ENCODE measurements at regions not wholly inside any gene's neighbourhood (a gene's known extent, or its start where the extent isn't known, plus 50 kb on each side); places are given as distances from the start of the nearest gene placed in this dataset.

- POLR2A ChIA-PET: interaction anchor here (0.7 kb wide), 1 partner anchor 523 kb away, joined by 3 read pairs; no protein-coding TSS in a partner anchor
- Histone ChIP-seq H3K36me3 (ENCODE audit: control insufficient read depth in 4 of 4, insufficient read depth in 4 of 4, low read length in 3 of 4) (no peaks in the 10 kb centered on the region), H3K27me3 (replicated peaks in 2 of 5; ENCODE audit: control insufficient read depth in 4 of 5, insufficient read depth in 5 of 5, low read length in 4 of 5) (no peaks in the 10 kb centered on the region), H3K9me3 (ENCODE audit: control extremely low read depth in 1 of 5, control insufficient read depth in 4 of 5, insufficient read depth in 2 of 5, low read depth in 1 of 5, low read length in 4 of 5) (no peaks in the 10 kb centered on the region), H3K27ac (ENCODE audit: insufficient read depth in 1 of 2, low read depth in 1 of 2, low read length in 2 of 2, poor library complexity in 1 of 2, severe bottlenecking in 2 of 2) (no peak overlapping the region), H3K4me3 (ENCODE audit: control insufficient read depth in 1 of 7, extremely low read depth in 1 of 7, insufficient read depth in 4 of 7, low read depth in 2 of 7, low read length in 6 of 7) (no peak overlapping the region), H3K4me1 (ENCODE audit: control extremely low read depth in 1 of 4, control insufficient read depth in 4 of 4, insufficient read depth in 4 of 4, low read length in 3 of 4) (peaks cover 0 to 5% (median 2%) of the 10 kb centered on the region in 4 experiments)
- CTCF ChIA-PET: no interaction called here
- no peak for DNase-seq
These were observed 50.8 kb upstream of the SLC39A10 start for GRCh38 chr2:195606179-195606578.

DNA sequence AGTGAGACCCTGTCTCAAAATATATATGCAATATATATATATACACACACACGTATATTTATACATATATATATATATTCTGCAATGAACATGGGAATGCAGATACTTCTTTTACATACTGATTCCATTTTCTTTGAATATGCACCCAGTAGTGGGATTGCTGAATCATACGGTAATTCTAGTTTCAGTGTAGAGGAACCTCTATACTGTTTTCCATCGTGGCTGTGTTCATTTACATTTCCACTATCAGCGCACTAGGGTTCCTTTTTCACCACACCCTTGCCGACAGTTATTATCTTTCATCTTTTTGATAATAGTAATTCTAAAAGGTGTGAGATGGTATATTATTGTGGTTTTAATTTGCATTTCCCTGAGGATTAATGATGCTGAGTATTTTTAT lies 52.3 kb upstream of the SLC39A10 start:
- Histone ChIP-seq H3K27me3 (replicated peaks in 2 of 5; ENCODE audit: control insufficient read depth in 4 of 5, insufficient read depth in 5 of 5, low read length in 4 of 5) (no peaks in the 10 kb centered on the region), H3K4me3 (ENCODE audit: control insufficient read depth in 1 of 7, extremely low read depth in 1 of 7, insufficient read depth in 4 of 7, low read depth in 2 of 7, low read length in 6 of 7) (no peak overlapping the region), H3K4me1 (ENCODE audit: control extremely low read depth in 1 of 4, control insufficient read depth in 4 of 4, insufficient read depth in 4 of 4, low read length in 3 of 4) (peaks cover 0 to 6% (median 4%) of the 10 kb centered on the region in 4 experiments), H3K9me3 (ENCODE audit: control extremely low read depth in 1 of 5, control insufficient read depth in 4 of 5, insufficient read depth in 2 of 5, low read depth in 1 of 5, low read length in 4 of 5) (no peaks in the 10 kb centered on the region), H3K36me3 (ENCODE audit: control insufficient read depth in 4 of 4, insufficient read depth in 4 of 4, low read length in 3 of 4) (no peaks in the 10 kb centered on the region), H3K27ac (ENCODE audit: insufficient read depth in 1 of 2, low read depth in 1 of 2, low read length in 2 of 2, poor library complexity in 1 of 2, severe bottlenecking in 2 of 2) (no peak overlapping the region)
- WGBS (ENCODE audit: insufficient coverage): no CpG with 5 or more reads among the region's 5 CpGs
- DNase-seq: no peak
- ChIA-PET CTCF (no interaction called here), POLR2A (no interaction called here)

DNA sequence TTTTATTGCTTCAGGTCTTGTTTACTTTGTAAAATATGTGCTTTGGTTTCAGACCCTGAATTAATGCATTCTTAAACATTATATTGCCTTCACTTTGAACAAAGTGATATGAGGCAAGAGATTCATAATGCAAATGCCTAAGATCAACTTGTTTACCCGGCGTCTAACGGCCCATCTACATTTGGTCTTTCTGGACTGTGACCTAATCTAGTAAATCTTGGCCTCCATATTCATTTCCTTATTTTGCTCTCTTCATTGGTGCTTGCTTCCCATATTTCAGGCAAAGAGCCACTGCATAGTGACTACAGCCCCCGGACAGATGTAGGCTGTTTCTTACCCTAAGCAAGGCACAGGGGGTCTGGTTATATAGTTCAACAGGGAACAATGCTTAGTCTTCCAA lies 53.0 kb upstream of the SLC39A10 start:
- WGBS (ENCODE audit: insufficient coverage): 89% methylated on average over 4 of the region's 4 CpGs
- CTCF ChIA-PET: no interaction called here
- POLR2A ChIA-PET: no interaction called here

GRCh38 chr2:195603408-195603807 lies 53.6 kb upstream of the SLC39A10 start:
- Histone ChIP-seq H3K4me3 (ENCODE audit: control insufficient read depth in 1 of 7, extremely low read depth in 1 of 7, insufficient read depth in 4 of 7, low read depth in 2 of 7, low read length in 6 of 7) (no peak overlapping the region), H3K27me3 (replicated peaks in 2 of 5; ENCODE audit: control insufficient read depth in 4 of 5, insufficient read depth in 5 of 5, low read length in 4 of 5) (no peaks in the 10 kb centered on the region), H3K27ac (ENCODE audit: insufficient read depth in 1 of 2, low read depth in 1 of 2, low read length in 2 of 2, poor library complexity in 1 of 2, severe bottlenecking in 2 of 2) (no peak overlapping the region), H3K4me1 (ENCODE audit: control extremely low read depth in 1 of 4, control insufficient read depth in 4 of 4, insufficient read depth in 4 of 4, low read length in 3 of 4) (peaks cover 0 to 6% (median 4%) of the 10 kb centered on the region in 4 experiments), H3K9me3 (ENCODE audit: control extremely low read depth in 1 of 5, control insufficient read depth in 4 of 5, insufficient read depth in 2 of 5, low read depth in 1 of 5, low read length in 4 of 5) (no peaks in the 10 kb centered on the region), H3K36me3 (ENCODE audit: control insufficient read depth in 4 of 4, insufficient read depth in 4 of 4, low read length in 3 of 4) (no peaks in the 10 kb centered on the region)
- 89% methylated on average over 3 of the region's 4 CpGs for WGBS (ENCODE audit: insufficient coverage)
- DNase-seq: no peak
- CTCF ChIA-PET: interaction anchor here (1.2 kb wide), 1 partner anchor 14 kb away, joined by 4 read pairs; no protein-coding TSS in a partner anchor
- POLR2A ChIA-PET: no interaction called here

More for the DNA sequence above, 53.0 kb upstream of the SLC39A10 start:
- Histone ChIP-seq H3K36me3 (ENCODE audit: control insufficient read depth in 4 of 4, insufficient read depth in 4 of 4, low read length in 3 of 4) (no peaks in the 10 kb centered on the region), H3K27ac (ENCODE audit: insufficient read depth in 1 of 2, low read depth in 1 of 2, low read length in 2 of 2, poor library complexity in 1 of 2, severe bottlenecking in 2 of 2) (no peak overlapping the region), H3K27me3 (replicated peaks in 2 of 5; ENCODE audit: control insufficient read depth in 4 of 5, insufficient read depth in 5 of 5, low read length in 4 of 5) (no peaks in the 10 kb centered on the region), H3K9me3 (ENCODE audit: control extremely low read depth in 1 of 5, control insufficient read depth in 4 of 5, insufficient read depth in 2 of 5, low read depth in 1 of 5, low read length in 4 of 5) (no peaks in the 10 kb centered on the region), H3K4me3 (ENCODE audit: control insufficient read depth in 1 of 7, extremely low read depth in 1 of 7, insufficient read depth in 4 of 7, low read depth in 2 of 7, low read length in 6 of 7) (no peak overlapping the region), H3K4me1 (ENCODE audit: control extremely low read depth in 1 of 4, control insufficient read depth in 4 of 4, insufficient read depth in 4 of 4, low read length in 3 of 4) (peaks cover 0 to 6% (median 4%) of the 10 kb centered on the region in 4 experiments)
- no peak for DNase-seq

DNA sequence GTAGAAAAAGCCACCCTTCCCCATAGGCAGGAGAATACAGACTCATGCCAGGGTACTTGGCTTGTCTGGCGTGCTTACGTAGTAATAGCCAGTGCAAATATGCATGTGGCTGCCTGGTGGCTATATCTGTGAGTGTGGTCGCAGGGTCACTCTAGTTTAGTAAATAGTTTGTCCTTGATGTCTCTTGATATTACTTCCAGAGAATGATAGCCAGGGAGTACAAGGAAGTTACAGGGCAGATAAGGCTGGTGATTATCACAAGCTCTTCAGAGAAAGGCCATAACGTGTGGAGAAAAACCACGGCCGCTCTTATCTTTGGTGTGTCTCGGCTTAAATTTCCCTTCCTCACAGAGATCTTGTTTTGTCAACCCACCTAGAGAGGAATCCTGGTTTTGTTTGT lies 54.3 kb upstream of the SLC39A10 start:
- Histone ChIP-seq H3K27ac (ENCODE audit: insufficient read depth in 1 of 2, low read depth in 1 of 2, low read length in 2 of 2, poor library complexity in 1 of 2, severe bottlenecking in 2 of 2) (no peak overlapping the region), H3K9me3 (ENCODE audit: control extremely low read depth in 1 of 5, control insufficient read depth in 4 of 5, insufficient read depth in 2 of 5, low read depth in 1 of 5, low read length in 4 of 5) (no peaks in the 10 kb centered on the region), H3K36me3 (ENCODE audit: control insufficient read depth in 4 of 4, insufficient read depth in 4 of 4, low read length in 3 of 4) (no peaks in the 10 kb centered on the region), H3K4me1 (ENCODE audit: control extremely low read depth in 1 of 4, control insufficient read depth in 4 of 4, insufficient read depth in 4 of 4, low read length in 3 of 4) (peaks cover 0 to 6% (median 4%) of the 10 kb centered on the region in 4 experiments), H3K27me3 (replicated peaks in 2 of 5; ENCODE audit: control insufficient read depth in 4 of 5, insufficient read depth in 5 of 5, low read length in 4 of 5) (no peaks in the 10 kb centered on the region), H3K4me3 (ENCODE audit: control insufficient read depth in 1 of 7, extremely low read depth in 1 of 7, insufficient read depth in 4 of 7, low read depth in 2 of 7, low read length in 6 of 7) (no peak overlapping the region)
- WGBS (ENCODE audit: insufficient coverage): 79% methylated on average over 3 of the region's 7 CpGs
- ChIA-PET POLR2A (no interaction called here), CTCF (interaction anchor here (0.7 to 1.2 kb wide), 2 partner anchors 15 to 19 kb away, joined by 3 to 4 read pairs; no protein-coding TSS in a partner anchor)
- DNase-seq: peak in 2 of 3 donors; percentile 4 to 22

- POLR2A ChIA-PET: no interaction called here
- 11% methylated on average over 4 of the region's 6 CpGs for WGBS (ENCODE audit: insufficient coverage)
- peak overlapping the region in 1 of 7 experiments; percentile 23 for H3K4me3 ChIP-seq (ENCODE audit: control insufficient read depth in 1 of 7, extremely low read depth in 1 of 7, insufficient read depth in 4 of 7, low read depth in 2 of 7, low read length in 6 of 7)
- peak in 2 of 3 donors; percentile 13 to 33 for DNase-seq
- peaks cover 0 to 6% (median 4%) of the 10 kb centered on the region in 4 experiments for H3K4me1 ChIP-seq (ENCODE audit: control extremely low read depth in 1 of 4, control insufficient read depth in 4 of 4, insufficient read depth in 4 of 4, low read length in 3 of 4)
- H3K9me3 ChIP-seq (ENCODE audit: control extremely low read depth in 1 of 5, control insufficient read depth in 4 of 5, insufficient read depth in 2 of 5, low read depth in 1 of 5, low read length in 4 of 5): no peaks in the 10 kb centered on the region
- H3K27ac ChIP-seq (ENCODE audit: insufficient read depth in 1 of 2, low read depth in 1 of 2, low read length in 2 of 2, poor library complexity in 1 of 2, severe bottlenecking in 2 of 2): no peak overlapping the region
- H3K27me3 ChIP-seq (replicated peaks in 2 of 5; ENCODE audit: control insufficient read depth in 4 of 5, insufficient read depth in 5 of 5, low read length in 4 of 5): no peaks in the 10 kb centered on the region
- no peaks in the 10 kb centered on the region for H3K36me3 ChIP-seq (ENCODE audit: control insufficient read depth in 4 of 4, insufficient read depth in 4 of 4, low read length in 3 of 4)
- CTCF ChIA-PET: interaction anchor here (0.6 kb wide), 1 partner anchor 117 kb away, joined by 3 read pairs; no protein-coding TSS in a partner anchor
These were observed 55.7 kb upstream of the SLC39A10 start for GRCh38 chr2:195601361-195601760.

DNA sequence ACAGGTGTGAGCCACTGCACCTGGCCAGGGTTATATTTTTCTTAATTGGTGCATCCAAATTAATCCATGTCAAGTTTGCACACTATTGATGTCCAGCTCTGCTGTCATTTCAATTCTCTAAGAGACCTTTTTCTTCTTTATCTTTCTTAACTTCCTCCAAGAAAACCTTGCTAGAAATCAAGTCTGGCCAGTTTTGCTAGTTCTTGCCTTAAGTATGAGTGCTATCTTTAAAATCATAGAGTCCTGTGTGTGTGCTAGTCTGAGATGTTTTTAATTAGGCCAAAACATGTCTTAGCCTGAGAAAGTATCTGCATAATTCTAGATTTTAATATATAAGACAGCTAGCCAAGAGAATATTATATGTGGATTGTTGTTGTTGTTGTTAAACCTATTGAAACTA lies 56.2 kb upstream of the SLC39A10 start:
- ChIA-PET CTCF (no interaction called here), POLR2A (no interaction called here)
- H3K9me3 ChIP-seq (ENCODE audit: control extremely low read depth in 1 of 5, control insufficient read depth in 4 of 5, insufficient read depth in 2 of 5, low read depth in 1 of 5, low read length in 4 of 5): no peaks in the 10 kb centered on the region
- H3K27ac ChIP-seq (ENCODE audit: insufficient read depth in 1 of 2, low read depth in 1 of 2, low read length in 2 of 2, poor library complexity in 1 of 2, severe bottlenecking in 2 of 2): no peak overlapping the region
- no peak overlapping the region for H3K4me3 ChIP-seq (ENCODE audit: control insufficient read depth in 1 of 7, extremely low read depth in 1 of 7, insufficient read depth in 4 of 7, low read depth in 2 of 7, low read length in 6 of 7)
- no peaks in the 10 kb centered on the region for H3K36me3 ChIP-seq (ENCODE audit: control insufficient read depth in 4 of 4, insufficient read depth in 4 of 4, low read length in 3 of 4)
- H3K4me1 ChIP-seq (ENCODE audit: control extremely low read depth in 1 of 4, control insufficient read depth in 4 of 4, insufficient read depth in 4 of 4, low read length in 3 of 4): peaks cover 0 to 6% (median 4%) of the 10 kb centered on the region in 4 experiments
- DNase-seq: no peak
- H3K27me3 ChIP-seq (replicated peaks in 2 of 5; ENCODE audit: control insufficient read depth in 4 of 5, insufficient read depth in 5 of 5, low read length in 4 of 5): no peaks in the 10 kb centered on the region

All from common myeloid progenitor, CD34-positive (primary cell).